CD4-positive, alpha-beta T cell treated with Interleukin-17A for 4 hours (primary cell): ENCODE measurements at regions not wholly inside any gene's neighbourhood (a gene's known extent, or its start where the extent isn't known, plus 50 kb on each side); places are given as distances from the start of the nearest gene placed in this dataset.
"Not testable (repeated sequence)": the region's sequence is repeated elsewhere in the genome, so short reads cannot be mapped to it uniquely, and the experiment has no call there.

ENCODE experiments used
- DNase-seq: peaks from one replicate; pipeline ENCODE4 v3.0.0-alpha.2; 2020; ENCODE audit warnings: mixed read lengths

DNA sequence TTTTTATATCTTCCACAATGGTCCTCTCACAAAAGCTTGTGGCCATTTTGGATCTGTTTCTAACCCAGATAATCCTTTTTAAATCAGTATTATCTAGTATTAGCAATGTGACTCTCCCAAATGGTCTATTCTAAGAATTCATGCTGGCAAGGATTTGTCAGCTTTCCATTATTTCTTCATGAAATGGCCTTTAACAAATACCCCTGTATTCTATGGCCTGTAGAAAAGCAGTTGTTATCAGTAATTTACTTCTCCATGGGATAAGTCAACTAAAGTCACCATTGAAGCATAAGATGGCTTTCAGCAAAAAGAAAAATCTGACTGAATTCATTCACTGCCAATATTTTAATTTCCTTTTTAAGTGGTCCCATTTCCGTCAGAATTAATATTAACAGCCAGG, 346.4 kb upstream of the FAM174A start:
- no peak for DNase-seq

DNA sequence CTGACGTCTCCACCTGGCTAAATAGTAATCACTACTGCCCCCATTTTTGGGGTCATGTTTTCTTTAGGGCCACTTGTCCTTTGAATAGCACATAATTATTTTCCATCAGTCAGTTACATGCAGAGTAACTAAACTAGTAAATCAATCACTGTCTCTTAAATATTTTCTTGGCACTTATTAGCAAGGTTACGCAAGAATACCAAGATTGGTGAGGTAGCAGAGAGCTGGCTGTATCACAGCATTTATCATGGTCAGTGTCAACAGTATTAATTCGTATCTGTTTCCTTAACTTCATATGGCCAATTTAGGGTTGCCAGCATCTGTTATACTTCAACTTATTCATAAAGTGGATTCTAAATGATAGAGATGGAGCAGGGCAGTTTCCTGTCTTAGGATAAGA, 346.8 kb upstream of the FAM174A start:
- no peak for DNase-seq

DNA sequence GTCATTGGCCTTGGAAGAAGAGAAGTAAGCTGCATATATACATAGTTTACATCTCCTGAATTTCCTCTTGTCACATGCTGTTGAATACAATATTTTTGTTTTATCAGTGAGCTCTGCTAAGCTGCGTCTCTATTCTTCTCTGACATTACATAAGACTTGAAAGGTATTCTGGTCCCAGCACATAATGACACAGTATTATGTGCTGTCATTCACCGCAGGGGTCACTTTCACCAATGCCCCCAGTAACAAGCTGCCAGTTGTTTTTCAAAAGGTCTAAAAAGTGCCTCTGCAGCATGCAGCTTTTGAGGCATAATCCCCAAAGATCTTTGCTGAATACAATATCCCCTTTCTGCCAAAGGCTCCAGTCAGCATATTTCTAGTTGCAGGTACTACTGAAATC, 349.0 kb upstream of the FAM174A start:
- DNase-seq = no peak

DNA sequence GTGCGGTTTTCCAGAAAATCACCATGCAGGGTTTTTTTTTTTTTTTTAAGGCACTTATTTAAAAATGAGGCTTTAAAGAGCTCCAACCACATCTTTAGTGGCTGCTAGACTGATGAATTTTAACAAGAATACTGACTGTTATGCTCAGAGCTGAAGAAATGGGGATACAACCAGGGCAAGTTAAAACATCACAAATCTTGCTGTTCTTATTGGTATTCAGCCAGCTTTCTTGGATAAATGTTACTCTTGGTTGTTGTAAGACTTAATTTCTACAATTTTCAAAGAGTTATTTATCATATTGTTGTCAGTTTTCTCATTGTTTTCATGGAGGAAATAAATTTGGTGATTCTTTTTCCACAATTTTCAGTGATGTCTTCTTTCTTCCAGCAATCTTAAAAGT, 352.8 kb upstream of the FAM174A start:
- DNase-seq = no peak

DNA sequence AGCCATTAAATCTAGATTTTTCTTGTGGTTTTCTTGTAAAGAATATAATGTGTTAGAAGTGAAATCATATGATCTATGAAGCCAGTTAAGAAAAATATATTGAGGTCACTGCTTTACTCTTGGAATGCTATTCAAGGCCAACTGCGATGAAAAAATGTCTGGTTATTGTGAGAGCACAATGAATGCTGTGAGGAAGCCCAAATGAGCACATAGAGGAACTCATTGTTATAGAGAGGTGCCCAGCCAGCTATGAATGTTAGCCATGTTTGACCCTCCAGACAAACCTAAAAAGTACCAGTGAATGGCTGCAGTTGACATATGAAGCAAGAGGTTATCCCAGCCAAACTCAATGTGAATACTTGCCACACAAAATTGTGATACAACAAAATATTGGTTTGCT, 359.8 kb upstream of the FAM174A start:
- DNase-seq = no peak

DNA sequence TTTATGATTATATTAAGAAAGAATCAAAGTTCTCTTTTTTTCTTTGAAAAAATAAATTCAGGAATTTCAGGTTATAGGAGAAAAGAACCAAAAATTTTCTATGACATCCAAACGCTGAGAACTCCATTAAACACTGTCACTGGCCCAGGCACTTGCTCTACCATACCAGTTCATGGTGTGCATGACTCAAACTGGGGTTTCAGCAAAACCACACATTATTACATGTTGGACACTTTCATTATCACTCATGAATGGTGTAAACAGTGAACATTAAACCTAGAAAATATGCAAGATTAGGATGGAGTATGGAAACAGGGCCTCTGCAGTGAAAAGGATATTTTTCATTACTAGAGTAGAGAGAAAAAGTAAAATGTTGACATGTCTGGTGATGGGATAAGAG, 369.9 kb upstream of the FAM174A start:
- no peak for DNase-seq

DNA sequence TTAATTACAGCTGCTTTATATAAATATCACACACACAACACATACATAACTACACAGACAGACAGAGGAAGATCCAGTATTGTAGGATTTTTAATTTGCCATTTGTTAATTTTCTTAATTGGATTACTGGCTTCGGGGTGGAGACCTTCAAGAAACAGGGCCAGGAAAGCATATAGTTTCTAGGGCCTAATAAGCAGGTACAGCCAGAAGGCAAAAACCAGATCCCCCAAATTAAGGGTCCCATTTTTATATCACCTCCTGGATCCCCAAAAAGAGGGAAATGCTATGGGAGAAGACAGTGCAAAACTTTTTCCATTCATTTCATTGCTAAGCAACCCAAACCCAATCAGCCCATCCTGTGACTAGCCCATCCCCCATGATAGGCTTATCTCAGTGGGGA, 373.3 kb upstream of the FAM174A start:
- no peak for DNase-seq

DNA sequence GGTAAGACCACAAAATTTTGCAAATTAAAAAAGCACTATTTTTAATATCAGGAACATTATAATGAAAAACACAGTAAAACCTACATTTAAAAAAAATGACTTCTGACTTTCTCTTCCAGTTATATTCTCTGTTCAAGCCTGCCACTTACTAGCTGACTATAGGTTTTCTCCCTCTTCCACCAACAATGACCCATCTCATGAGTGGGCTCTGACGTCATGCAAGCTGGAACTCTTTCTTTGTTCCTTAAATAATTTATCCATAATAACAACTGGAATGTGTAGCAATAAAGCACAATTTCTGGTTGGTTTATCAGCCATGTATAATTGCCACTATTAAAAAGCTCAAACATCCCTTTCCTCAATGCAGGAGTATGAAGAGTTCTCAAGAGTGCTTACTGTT, 378.1 kb upstream of the FAM174A start:
- DNase-seq = no peak

DNA sequence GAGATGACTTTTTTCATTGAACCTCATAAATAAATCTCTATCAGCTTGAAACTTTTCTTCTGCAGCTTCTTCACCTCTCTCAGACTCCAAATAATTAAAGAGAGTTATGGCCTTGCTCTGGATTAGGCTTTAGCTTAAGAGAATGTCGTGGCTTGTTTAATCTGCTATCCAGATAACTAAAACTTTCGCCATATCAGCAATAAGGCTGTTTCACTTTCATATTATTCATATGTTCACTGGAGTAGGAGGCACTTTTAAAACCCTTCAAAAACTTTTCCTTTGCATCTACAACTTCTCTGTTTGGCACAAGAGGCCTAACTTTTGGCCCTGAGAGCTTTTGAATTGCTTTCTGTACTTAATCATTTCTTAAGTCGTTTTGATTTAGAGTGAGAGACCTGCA, 386.9 kb upstream of the FAM174A start:
- DNase-seq = no peak

DNA sequence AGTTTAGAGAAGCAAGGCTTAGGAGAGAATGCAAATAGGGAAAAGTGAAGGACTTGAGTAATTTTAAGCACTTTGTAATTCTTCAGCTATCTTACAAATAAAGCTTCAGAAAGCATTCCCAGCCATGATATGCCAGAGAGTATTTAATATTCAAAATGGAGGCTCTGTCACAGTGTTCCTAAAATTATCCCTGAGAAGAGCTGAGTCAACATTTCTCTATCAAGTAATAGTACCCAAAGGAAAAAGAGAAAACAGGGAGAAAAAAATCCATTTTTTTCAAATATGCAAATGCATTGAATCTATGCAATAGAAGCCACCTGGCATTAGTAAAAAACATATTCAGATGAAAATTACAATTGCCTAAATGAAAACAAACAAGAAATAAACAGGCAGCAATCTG, 392.6 kb upstream of the FAM174A start:
- DNase-seq = no peak

DNA sequence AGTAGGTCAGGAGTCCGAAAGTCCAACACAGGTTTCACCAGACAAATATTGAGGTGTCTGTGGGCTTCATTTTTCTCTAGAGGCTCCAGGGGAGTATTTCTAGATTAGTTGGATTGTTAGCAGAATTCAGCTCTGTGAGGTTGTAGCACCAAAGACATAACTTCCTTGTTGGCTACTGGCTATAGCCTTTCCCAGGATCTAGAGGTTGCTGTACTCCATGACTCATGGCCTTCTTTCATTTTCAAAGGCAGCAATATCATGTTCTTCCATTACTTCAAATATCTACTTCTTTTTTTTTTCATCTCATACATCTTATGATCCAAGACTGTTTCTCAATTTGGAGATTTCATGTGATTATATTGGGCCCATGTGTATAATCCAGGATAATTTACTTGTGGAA, 404.0 kb upstream of the FAM174A start:
- no peak for DNase-seq

DNA sequence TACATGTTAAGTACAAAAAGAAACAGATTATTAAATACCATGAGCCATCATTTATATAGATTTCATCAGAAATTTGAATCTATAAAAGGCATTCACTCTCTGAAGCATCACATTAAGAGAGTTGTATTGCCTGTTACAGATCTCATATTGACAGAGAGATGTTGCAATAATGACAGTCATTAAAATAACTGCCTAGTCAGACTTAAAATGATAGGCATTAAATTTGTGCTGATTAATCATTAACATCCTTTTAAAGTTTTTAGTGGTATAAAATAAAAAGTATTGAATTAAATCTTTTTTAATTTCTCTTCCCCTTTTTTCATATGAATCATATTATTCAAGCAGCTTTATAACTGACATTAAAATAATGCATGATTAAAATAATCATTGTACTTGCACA, 404.9 kb upstream of the FAM174A start:
- no peak for DNase-seq

DNA sequence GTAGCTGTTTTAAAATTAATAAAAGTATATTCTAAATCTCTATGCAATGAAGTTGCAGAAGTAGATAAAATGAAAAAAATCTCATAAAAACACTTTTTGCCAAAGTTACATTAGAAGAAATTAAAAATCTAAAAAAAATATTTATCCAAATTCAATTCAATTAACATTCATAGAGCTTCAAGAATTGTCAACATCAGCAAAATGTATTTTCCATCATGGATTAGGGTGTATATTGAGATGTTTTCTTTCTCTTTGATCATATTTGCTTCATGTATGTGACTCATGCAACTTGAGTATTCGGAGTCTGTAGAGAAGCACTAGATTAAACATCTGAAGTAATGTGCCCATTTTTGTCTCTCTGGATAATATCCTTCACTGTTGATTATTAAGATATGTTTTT, 415.3 kb upstream of the FAM174A start:
- no peak for DNase-seq

DNA sequence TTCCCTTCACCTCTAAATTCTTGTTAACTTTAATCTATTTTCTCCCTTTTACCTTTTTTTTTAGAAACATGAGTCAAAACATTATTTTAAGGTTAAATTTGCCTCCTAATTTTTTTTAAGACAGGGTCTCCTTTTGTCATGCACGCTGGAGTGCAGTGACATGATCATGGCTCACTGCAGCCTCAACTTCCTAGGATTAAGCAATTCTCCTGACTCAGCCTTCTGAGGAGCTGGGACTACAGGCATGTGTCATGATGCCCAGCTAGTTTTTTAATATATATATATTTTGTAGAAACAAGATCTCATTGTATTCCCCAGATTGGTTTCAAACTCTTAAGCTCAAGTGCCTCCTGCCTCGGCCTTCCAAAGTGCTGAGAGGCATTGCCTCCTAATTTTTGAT, 424.7 kb upstream of the FAM174A start:
- DNase-seq = no peak

DNA sequence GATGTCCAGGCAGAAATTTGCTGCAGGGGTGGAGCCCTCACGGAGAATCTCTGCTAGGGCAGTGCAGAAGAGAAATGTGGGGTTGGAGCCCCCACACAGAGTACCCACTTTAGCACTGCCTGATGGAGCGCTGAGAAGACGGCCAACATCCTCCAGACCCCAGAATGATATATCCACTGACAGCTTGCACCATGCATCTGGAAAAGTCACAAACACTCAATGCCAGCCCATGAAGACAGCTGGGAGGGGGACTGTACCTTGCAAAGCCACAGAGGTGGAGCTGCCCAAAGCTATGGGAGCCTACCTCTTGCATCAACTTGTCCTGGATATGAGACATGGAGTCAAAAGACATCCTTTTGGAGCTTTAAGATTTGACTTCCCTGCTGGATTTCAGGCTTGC, 426.3 kb upstream of the FAM174A start:
- no peak for DNase-seq

DNA sequence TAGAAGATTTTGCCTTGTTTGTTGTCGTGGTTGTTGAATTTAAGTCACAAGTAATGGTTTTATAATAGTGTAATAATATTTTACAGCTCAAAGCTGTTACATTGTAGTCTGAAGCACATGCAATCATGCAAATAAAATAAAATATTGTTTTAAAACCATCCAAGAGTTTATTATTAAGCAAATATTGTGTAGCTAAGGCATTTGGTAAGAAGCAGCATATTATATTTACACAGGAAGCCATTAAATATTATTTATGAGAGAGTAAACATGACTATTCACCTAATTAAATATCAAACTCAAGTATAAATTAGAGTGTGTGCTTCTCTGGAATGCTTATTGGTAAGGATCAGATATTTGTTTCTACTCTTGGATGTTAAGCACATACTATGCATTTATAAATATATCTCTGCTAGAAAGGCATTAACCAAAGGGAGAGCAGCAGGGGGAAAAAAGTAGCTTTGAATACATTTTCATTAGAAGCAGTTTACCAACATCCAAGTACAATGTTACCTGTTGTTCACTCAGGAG, 431.5 kb upstream of the FAM174A start:
- DNase-seq = not testable (repeated sequence)

DNA sequence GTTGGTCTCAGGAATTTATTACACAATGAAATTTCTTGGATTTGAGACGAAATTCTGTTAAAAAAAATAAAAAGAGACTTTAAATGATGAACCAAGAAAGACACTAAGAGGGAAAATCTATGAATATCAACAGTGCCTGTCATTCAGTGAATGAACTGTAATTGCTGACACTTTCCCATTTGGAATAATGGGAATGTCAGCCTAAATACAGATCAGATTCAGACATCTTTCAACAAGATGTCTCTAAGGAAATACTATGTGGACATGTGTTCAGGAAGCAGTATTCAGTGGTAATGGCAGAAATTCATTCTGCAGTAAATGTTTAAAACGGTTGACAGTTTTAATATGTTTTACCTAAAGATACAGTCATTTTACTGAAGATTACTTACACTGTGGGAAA, 433.7 kb upstream of the FAM174A start:
- not testable (repeated sequence) for DNase-seq

DNA sequence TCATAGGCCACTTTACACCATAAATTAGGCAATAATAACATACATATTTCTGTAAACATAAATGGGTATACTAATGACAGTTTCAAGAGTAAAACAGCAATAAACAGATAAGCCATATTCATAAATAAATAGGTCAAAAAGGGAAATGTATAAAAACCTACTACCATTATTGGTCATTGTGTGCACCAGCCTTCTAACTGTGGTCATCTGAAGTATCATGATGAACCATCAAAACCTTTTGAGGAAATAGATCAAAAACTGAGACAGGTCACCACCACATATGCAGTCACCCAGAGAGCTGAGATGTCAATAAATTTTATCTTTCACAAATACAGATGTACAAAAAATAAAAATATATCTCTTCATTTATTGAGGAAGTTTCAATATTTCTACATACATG, 438.8 kb upstream of the FAM174A start:
- not testable (repeated sequence) for DNase-seq

DNA sequence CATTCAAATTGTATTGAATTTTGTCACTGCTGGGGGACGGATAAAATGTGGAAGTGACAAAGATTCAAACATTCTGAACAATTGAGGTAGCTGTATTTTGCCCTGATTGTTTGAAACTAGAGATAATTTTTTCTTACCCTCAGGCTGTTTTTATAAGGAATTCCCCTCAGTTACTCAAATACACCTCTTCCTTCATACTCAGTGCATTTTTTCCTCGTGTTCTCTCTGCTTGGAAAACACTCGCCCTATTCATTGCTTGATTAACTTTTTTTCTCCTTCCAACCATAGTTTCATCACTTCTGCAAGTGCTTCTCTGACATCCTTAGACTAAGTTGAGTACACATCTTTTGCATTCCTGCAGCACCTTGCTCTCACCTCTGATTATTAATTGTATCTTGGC, 454.5 kb upstream of the FAM174A start:
- not testable (repeated sequence) for DNase-seq

DNA sequence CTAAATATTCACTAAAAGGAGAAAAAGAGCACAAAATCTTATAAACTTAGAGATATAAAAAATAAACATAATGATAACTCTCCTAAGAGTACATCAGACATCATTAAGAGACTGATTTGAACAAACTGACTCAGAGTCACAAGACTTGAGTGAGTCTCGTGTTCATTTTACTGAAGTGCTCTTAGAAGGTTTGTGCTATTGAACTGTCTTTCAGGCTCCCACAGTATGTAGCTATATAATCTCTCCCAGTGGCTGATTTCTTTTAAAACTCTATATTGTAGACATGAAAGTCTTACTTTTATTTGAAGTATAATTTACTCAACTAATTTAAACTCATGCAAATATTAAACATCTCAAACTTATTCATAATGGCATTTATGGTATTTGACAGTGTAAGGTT, 456.0 kb upstream of the FAM174A start:
- not testable (repeated sequence) for DNase-seq

DNA sequence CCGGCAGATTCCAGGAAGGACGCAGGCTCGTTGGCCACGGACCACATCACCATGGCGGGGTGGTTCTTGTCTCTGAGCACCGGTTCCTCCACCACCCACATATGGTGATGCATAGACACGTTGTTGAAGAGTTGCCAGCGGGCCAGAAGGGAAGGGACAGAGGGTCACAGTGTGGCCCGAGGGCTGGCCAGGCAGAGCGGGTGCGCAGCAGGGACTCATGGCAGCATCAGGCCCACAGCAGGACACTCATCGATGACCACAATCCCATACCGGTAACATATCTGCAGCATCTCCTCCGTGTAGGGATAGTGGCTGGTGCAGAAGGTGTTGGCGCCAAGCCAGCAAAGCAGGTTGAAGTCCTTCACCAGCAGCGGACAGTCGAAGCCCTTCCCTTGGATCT, 469.2 kb upstream of the FAM174A start:
- DNase-seq = not testable (repeated sequence)

DNA sequence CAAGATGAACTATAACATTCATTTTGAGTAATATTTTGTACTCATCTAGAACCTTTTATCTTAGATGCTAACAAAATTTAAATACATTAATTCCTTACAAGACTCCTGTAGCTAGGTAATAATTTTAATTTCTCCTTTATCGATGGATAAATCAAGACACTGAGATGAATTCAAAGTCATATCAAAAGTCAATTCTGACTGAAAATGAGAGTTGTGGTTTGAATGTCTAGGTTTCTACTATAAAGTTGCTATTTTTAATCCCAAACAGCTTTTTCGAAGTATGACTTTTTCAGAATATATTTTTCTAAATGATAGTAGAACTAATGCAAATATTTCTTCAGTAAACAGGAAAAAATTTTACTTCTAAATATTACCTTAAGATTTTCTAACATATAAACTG, 491.7 kb upstream of the FAM174A start:
- no peak for DNase-seq

DNA sequence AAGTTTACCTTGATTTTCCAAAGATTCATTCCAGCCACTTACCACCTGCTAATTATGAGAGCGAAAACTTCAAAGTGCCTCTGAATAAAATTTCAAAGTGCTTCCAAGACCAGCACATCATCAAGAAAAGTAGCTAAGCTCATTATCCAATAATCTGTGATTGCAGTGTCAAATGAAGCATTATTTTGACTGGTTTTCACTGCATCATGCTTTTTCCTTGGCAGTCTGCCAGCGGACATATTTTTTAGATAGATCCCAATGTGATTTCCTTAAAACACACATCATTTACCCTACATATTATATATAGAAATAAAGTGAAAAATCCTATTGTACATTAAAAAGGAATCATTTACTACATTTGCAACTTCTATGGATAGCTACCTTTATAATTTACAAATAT, 508.6 kb upstream of the FAM174A start:
- no peak for DNase-seq

DNA sequence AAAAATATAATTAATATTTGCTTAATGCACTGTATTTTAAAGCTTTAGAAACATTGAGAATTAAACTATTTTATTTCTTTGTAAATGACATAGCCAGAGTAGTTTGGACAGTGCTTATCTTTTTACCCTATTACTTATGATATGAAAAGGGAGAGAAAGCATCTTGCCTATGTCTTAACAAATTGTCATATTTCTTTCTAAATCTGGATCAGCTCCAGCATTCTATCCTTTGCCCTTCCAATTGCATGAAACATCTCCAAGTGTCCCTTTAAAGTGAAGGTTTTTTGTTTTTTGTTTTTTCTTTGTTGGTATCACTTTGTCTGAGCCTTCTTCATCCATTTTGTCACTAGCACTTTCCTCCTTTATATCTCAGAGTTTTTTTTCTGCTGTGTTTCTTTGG, 511.6 kb upstream of the FAM174A start:
- no peak for DNase-seq

DNA sequence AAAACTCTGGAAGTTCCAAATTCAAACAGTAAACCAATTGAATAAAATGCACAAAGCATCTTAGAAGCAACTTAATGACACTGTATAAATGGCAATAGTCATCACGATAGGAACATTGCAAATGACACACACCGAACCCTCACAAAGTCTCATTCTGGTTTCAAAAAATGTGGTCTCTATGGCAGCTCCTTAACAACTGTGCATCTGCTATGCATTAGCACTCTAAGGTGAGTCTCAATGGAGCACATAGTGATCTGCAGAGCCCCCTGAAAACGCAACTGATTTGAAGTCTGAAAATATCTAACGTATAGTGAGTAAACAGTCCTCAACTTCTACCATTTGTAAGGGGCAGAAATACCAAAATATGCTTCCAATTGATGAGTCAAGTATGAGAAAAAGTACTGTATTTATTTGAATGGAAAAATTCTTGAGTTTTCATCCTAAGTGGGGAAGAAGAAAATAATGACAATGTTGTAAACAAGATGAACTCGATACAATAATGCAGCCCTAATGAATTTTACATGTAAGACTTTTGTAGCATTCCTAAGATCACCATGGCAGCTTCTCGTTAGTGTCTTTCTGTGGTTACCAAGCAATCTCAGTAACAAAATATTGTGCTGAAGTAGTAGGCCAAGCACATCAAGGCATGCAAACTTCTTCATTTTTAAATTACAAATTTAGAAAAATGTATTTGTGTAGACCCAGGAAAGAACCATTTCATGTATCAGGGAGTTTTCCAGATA, 517.5 kb upstream of the FAM174A start:
- no peak for DNase-seq
